HG02870 (cell line): ENCODE measurements at regions not wholly inside any gene's neighbourhood (a gene's known extent, or its start where the extent isn't known, plus 50 kb on each side); places are given as distances from the start of the nearest gene placed in this dataset.

Experiments used
- ATAC-seq: cut with Tn5 transposase; IDR thresholded peaks from one replicate; pipeline ENCODE4 v1.9.1; 2021; ENCODE audit warnings: mild to moderate bottlenecking, moderate library complexity; ENCODE audit not compliant: unreplicated experiment

DNA sequence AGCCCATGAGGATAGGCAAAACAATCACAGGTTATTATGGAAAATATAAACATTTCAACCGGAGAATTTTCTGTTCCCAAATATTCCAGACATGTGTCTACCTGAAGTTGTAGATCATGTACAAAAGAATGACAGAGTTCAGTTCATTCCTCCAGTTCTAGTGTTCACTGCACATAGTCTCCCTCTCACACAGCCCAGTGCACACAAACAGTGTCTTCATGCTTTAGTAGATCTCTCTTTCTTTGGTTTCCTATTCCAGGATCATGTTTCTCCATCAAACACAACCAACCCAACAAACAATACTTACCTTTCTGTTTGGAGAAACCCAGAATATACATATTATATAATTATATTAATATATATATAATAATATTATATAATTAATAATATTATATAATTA, 671.9 kb downstream of the TRIML1 start:
- no peak for ATAC-seq

DNA sequence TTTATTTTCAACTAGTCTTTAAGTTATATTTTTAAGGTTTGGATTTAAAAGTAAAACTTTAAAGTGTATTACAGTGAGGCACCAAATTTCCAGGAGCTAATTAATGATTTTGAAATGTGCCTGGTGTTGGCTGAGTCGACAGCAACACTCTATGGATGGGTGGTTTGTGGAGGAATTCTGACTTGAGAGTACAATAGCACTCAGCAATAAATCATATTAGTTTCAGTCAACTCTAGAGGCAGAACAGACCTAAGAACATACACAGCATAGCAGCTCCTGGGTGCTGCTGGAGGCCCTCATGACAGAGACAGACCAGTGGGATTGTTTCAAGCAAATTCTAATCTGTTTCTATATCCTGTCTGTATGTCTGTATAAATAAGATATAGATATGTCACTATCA, 673.4 kb downstream of the TRIML1 start:
- ATAC-seq = no peak

DNA sequence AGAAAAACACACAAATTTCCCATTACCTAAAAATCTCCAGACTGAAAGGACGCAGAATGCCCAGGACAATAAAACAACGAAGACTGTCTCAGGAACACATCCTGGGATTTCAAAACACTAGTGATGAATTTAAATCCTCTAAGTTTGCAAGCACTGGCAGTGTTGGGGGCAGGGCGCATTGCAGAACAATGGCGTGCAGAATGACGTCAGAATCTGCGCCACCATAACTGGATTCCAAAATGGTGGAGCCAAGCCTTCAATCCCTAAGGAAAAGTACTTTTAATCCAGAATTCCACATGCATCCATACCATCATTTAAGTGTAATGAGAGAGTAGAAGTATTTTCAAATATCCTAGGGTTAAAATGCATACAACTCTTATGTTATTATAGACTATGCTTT, 679.1 kb downstream of the TRIML1 start:
- ATAC-seq = no peak

DNA sequence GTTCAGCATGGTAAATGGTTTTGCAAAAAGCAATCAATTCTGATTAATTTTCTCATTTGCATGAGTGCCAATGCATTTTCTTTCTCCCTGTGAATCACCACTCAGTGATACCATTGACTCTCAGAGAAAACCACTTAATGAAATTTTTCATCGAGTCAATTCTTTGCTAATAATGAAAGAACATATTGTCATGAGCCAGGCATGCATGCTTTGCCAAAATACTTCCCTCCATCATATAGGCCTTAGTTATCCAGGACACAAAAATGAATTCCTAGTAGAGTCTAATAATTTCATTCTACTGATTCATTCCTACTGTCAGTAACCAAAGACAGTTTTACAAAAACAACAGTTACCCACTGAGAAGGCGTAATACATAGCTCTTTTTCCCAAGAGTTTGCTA, 680.0 kb downstream of the TRIML1 start:
- no peak for ATAC-seq

DNA sequence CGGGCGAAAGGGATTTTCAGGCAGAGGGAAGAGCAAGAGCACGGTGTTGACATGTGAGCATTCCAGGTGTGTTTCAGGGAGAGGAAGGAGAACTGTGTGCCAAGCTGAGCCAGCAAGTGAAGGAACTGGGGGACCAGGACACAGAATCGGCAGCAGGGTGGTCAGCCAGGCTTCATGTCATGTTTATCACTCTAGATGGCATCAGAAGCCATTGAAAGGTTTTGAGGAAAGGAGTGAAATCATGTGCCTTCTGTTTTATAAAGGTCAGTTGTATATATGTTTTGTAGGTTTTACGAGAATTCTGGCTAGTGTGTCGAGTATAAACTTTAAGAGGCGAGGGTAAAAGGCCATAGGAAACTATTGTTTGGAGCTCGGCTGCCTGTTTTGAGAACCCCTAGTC, 682.3 kb downstream of the TRIML1 start:
- ATAC-seq = no peak

GRCh38 chr4:188822698-188823097, 683.5 kb downstream of the TRIML1 start:
- no peak for ATAC-seq

DNA sequence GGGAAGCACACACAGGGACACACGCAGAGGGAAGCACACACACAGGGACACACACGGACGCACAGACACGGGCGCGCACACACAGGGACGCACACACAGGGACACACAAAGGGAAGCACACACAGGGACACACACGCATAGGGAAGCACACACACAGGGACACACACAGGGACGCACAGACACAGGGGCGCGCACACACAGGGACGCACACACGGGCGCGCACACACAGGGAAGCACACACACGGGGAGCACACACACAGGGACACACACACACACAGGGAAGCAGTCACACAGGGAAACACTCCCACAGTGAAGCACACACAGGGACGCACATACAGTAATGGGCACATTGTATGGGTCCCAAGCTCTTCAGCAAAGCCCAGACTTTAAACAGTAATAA, 685.3 kb downstream of the TRIML1 start:
- no peak for ATAC-seq

DNA sequence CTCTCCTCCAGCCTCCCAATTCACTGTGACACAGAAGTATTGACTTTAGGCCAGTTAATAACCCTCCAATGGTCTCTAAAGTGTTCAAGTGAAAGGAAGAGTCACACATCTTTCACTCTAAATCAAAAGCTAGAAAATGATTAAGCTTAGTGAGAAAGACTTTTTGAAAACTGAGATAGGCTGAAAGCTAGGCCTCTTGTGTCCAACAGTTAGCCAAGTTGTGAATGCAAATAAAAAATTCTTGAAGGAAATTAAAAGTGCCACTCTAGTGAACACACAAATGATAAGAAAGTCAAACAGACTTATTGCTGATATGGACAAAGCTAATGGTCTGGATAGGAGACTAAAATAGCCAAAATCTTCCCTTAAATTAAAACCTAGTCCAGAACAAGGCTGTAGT, 687.2 kb downstream of the TRIML1 start:
- no peak for ATAC-seq

DNA sequence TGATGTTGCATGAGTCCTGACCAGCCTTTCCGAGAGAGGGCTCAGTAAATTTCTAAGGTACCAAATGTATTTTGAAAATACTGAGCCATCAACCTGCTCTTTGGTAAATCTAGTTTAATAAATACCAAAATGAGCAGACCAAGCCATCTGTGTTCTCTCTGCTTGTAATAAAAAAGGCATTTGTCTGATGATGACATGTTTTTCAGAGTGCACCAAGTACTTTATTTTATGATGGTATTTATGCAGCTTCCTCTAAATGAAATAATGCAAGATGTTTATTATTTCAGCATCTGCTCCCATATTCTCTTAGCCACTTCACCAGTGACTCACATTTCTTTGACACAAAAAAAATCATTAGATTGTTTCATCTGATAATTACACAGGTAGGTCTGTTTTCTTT, 700.5 kb downstream of the TRIML1 start:
- no peak for ATAC-seq

DNA sequence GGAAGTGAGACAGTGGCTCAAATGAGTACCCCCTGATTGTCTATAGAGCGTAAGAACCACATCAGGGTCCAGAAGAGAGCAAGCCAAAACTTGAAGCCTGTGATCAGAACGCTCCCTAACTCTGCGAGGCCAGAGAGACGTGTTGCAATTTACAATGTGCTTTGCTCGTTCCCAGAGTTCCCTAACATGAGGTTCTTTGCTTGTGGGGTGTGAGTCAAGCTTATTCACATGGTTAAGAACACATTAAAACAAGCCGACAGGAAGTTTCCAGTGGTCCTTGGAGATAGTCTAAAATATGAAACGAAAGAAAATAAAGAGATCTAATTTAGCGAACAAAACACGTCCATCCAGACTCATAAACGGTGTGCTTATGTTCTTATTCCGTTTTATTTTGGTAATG, 702.3 kb downstream of the TRIML1 start:
- no peak for ATAC-seq

DNA sequence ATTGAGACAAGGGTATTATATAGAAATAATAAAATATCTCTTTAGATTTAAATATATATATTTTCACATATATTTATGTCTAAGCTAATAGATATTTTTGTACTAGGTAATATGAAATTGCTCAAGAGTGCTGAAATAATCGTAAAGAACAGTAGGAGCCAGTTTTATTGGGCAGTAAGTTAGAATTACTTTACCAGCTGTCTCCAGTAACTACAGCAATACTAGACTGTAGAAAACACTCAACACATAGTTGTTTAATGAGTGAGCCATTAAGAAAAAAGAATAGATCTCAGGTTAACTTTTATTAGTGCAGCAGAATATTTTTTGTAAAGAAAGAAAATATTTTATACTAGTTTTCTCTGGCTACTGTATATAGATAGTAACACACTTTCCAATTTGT, 715.2 kb downstream of the TRIML1 start:
- ATAC-seq = no peak

- ATAC-seq = no peak
Observed at GRCh38 chr4:188858696-188859095, 719.5 kb downstream of the TRIML1 start.

DNA sequence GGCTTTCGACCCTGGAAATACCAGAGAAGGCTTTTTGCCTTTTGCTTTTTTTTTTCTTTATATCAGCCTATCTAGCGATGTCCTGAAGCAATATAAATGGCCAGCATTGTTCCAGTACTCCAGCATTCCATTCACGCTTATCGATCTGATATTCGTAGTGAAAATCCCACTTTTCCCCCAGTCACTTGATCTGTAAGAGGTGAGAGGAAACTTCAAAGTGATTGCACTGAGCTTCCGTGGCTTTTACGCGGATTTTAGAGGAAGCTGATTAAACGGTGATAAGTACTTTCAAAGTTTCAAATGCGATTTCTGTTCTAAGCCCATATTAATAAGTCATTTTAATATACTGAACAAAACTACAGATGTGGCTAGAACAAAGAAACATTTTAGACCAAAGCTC, 725.5 kb downstream of the TRIML1 start:
- ATAC-seq = no peak

DNA sequence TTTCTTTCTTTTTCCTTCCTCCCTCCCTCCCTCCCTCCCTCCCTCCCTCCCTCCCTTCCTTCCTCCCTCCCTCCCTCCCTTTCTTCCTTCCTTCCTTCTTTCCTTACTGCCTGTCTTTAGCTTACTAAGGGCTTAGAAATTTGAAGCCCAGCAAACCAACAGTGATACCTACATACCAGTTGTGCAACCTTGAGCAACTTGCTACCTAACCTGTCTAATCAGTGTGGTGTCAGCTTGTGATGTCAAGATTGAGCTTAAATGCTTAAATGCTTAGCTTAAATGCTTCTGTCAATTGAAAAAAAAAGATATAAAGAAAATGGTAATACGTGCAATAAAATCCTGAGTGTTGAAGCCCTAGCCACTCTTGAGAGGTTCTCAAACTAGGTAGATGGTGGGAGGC, 728.6 kb downstream of the TRIML1 start:
- ATAC-seq = no peak

DNA sequence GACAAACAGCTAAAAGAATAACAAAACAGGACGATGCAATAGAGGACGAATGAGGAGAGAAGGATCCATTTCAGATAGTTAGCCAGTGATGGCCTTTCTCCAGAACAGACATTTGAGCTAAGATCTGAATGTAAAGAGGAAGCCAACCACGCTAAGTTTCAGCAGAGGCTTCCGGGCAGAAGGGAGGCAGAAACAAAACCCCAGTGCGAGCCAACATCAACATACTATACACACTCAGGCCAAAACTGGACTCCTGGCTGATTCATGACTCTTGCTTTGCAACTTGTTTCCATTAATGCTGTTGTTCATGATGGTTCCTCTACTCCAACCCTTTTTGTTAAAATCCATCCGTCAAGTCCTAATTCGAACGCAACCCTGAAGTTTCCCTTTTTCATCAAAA, 730.3 kb downstream of the TRIML1 start:
- ATAC-seq = no peak

GRCh38 chr4:188872809-188873208, 733.6 kb downstream of the TRIML1 start:
- ATAC-seq = no peak

DNA sequence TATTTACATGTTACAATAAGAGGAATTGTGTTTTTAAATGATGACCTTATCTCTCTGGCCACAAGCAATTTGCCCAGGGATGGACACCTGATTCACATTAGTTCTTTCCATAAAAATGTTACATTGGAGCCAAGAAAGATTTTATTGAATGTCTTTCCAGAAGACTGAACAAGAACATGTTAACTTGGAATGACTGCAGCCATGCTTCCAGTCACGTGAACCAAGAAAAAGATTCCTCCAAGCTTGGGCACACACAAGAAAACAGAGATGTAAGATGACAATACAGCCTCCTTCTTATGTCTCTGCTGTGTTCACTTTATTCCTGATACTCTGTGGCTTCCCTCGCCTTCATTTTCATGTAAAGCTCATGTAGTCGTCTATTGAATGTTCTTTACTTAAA, 737.6 kb downstream of the TRIML1 start:
- no peak for ATAC-seq

DNA sequence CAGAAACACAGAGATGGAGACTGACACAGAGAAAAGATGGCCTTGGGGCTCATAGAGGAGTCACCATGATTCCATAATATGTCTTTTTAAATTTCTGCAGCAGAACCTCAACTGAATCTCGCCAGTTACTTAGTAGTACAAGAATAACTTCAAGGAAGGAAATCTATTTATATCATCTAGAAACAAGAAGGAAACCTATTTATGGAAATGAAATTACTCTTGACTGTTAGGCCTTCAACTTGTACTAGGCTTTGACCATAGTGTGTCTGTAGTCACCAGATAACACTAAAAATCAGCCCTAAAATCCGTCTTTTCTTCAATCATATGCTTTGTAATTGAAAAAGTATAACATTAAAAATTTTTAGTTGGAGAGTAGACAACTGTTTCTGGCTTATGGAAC, 740.4 kb downstream of the TRIML1 start:
- no peak for ATAC-seq

GRCh38 chr4:188887905-188888304, 748.7 kb downstream of the TRIML1 start:
- ATAC-seq = no peak

DNA sequence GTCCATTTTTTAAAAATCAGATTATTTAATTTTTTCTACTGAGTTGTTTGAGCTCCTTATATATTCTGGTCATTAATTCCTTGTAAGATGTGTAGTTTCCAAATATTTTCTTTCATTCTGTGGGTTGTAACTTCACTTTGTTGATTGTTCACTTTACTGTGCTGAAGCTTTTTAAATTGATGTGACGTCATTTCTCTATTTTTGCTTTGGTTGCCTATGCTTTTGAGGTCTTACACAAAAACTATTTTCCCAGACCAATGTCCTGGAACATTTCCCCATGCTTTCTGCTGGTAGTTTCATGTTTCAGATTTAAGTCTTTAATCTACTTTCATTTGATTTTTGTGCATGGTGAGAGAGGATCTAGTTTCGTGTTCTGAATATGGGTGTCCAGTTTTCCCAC, 753.6 kb downstream of the TRIML1 start:
- no peak for ATAC-seq

- ATAC-seq = no peak
Observed at GRCh38 chr4:188903986-188904385, 764.7 kb downstream of the TRIML1 start.

DNA sequence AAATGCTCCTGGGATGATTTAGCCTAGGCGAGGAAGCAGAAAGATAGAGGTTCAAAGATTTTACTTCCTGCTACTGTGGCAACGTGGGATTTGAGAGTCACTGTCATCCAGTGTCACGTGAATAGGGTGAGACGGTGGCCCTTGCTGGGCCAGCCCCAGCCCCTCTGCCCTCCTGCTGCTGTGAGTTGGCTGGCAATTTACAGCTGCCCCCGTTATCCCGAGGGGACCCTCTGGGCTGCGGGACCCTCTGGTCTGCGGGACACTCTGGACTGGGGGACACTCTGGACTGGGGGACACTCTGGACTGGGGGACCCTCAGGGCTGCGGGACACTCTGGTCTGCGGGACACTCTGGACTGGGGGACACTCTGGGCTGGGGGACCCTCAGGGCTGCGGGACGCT, 765.4 kb downstream of the TRIML1 start:
- no peak for ATAC-seq

- ATAC-seq = no peak
Observed at GRCh38 chr4:188905248-188905647, 766.0 kb downstream of the TRIML1 start.

DNA sequence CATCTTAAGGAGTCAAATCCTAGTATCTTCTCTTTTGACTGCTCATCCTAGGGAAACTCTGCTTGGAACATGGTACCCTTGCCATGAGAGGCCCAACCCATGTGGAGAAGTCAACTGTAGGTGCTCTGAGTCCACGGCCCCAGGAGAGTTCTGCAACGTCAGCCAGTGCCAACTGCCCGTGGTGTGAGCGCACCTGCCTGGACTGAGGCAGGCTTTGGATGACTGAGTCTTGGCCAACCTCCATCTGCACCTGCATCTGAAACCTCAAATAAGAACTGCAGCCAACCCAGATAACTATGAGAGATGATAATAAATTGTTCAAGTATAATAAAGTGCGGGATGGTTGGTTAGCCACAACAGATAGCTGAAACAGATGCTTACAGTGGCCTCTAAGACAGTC, 772.0 kb downstream of the TRIML1 start:
- ATAC-seq = no peak
